ENCODE measurements at regions not wholly inside any gene's neighbourhood (a gene's known extent, or its start where the extent isn't known, plus 50 kb on each side); places are given as distances from the start of the nearest gene placed in this dataset.

DNA sequence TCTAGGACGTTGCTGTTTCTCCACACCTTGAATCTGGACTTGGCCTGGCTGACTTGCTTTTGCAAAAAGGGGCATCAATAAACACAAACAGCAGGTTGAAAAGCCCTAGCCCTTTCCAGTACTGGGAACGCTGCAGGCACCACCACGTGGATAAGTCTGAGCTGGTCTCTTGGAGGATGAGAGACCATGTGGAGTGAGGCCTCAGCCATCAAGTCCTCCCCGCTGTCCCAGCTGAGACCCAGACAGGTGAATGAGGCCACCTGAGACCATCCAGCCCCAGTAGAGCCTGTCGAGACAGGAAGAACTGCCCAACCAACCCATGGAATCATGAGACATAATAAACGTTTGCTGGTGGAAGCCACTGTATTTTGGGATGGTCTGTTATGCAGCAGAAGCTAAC lies 688.7 kb downstream of the PTPRU start:
- TF ChIP-seq, protein P1, sequence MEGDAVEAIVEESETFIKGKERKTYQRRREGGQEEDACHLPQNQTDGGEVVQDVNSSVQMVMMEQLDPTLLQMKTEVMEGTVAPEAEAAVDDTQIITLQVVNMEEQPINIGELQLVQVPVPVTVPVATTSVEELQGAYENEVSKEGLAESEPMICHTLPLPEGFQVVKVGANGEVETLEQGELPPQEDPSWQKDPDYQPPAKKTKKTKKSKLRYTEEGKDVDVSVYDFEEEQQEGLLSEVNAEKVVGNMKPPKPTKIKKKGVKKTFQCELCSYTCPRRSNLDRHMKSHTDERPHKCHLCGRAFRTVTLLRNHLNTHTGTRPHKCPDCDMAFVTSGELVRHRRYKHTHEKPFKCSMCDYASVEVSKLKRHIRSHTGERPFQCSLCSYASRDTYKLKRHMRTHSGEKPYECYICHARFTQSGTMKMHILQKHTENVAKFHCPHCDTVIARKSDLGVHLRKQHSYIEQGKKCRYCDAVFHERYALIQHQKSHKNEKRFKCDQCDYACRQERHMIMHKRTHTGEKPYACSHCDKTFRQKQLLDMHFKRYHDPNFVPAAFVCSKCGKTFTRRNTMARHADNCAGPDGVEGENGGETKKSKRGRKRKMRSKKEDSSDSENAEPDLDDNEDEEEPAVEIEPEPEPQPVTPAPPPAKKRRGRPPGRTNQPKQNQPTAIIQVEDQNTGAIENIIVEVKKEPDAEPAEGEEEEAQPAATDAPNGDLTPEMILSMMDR (IDR thresholded peaks at IDR 0.05 in 8 of 11, conservative IDR thresholded peaks at IDR 0.05 in 3 of 11): no peak
- TF ChIP-seq POLR2AphosphoS5 (IDR thresholded peaks at IDR 0.05): no peak

Measured in spleen (tissue), 7 donors.